HEK293 (cell line): ENCODE measurements at regions not wholly inside any gene's neighbourhood (a gene's known extent, or its start where the extent isn't known, plus 50 kb on each side); places are given as distances from the start of the nearest gene placed in this dataset.
"Not testable (repeated sequence)": the region's sequence is repeated elsewhere in the genome, so short reads cannot be mapped to it uniquely, and the experiment has no call there.

ENCODE experiments used
- CTCF ChIP-seq: fragments of 450-650 bp; formaldehyde crosslinking; IDR thresholded peaks from 2 replicates; pipeline ENCODE4 v1.5.1; 2016; ENCODE audit warnings: missing biosample characterization, missing genetic modification characterization
- PBX3 ChIP-seq: sonication (generic); formaldehyde crosslinking; IDR thresholded peaks from 2 replicates; pipeline ENCODE4 v1.8.1; 2022; ENCODE audit warnings: mild to moderate bottlenecking, moderate library complexity, missing genetic modification reagents
- PRDM1 ChIP-seq: fragments of 450-650 bp; formaldehyde crosslinking; IDR thresholded peaks from 2 replicates; pipeline ENCODE4; 2016; ENCODE audit warnings: missing biosample characterization, missing genetic modification characterization
- REST ChIP-seq: fragments of 450-650 bp; formaldehyde crosslinking; IDR thresholded peaks from 2 replicates; pipeline ENCODE4 v1.5.1; 2016; ENCODE audit warnings: missing biosample characterization, missing genetic modification characterization
- YY1 ChIP-seq: fragments of 450-650 bp; formaldehyde crosslinking; IDR thresholded peaks from 2 replicates; pipeline ENCODE4 v1.5.1; 2018; ENCODE audit warnings: missing biosample characterization, missing genetic modification characterization
- ZBTB20 ChIP-seq: fragments of 450-650 bp; formaldehyde crosslinking; IDR thresholded peaks from 2 replicates; pipeline ENCODE4 v1.5.1; 2016; ENCODE audit warnings: missing biosample characterization, missing genetic modification characterization
- ZNF23 ChIP-seq: fragments of 450-650 bp; formaldehyde crosslinking; IDR thresholded peaks from 2 replicates; pipeline ENCODE4 v1.5.1; 2016; ENCODE audit warnings: missing biosample characterization, missing genetic modification characterization, borderline replicate concordance
- ZNF521 ChIP-seq: fragments of 450-650 bp; formaldehyde crosslinking; IDR thresholded peaks from 2 replicates; pipeline ENCODE4 v1.5.1; 2017; ENCODE audit warnings: missing biosample characterization, mild to moderate bottlenecking, missing genetic modification characterization
- ZNF549 ChIP-seq: fragments of 450-650 bp; IDR thresholded peaks from 2 replicates; pipeline ENCODE4 v1.5.1; 2018; ENCODE audit warnings: missing biosample characterization, missing genetic modification characterization, mild to moderate bottlenecking, inconsistent platforms, moderate library complexity
- ZNF639 ChIP-seq: fragments of 450-650 bp; formaldehyde crosslinking; IDR thresholded peaks from 2 replicates; pipeline ENCODE4 v1.5.1; 2016; ENCODE audit warnings: missing biosample characterization, missing genetic modification characterization
- ZNF670 ChIP-seq: fragments of 450-650 bp; formaldehyde crosslinking; IDR thresholded peaks from 2 replicates; pipeline ENCODE4 v1.5.1; 2016; ENCODE audit warnings: missing biosample characterization, missing genetic modification characterization, low read depth
- ZNF677 ChIP-seq: fragments of 450-650 bp; IDR thresholded peaks from 2 replicates; pipeline ENCODE4 v1.5.0; 2018; ENCODE audit warnings: missing biosample characterization, mild to moderate bottlenecking, missing genetic modification characterization, moderate library complexity
- ZSCAN16 ChIP-seq: fragments of 450-650 bp; formaldehyde crosslinking; IDR thresholded peaks from 2 replicates; pipeline ENCODE4 v1.5.1; 2016; ENCODE audit warnings: missing biosample characterization, missing genetic modification characterization
- TF ChIP-seq, protein P1 (sequence below): fragments of 450-650 bp; formaldehyde crosslinking; IDR thresholded peaks from 2 replicates; pipeline ENCODE4 v1.5.1; 2017; ENCODE audit warnings: missing biosample characterization, missing genetic modification characterization

DNA sequence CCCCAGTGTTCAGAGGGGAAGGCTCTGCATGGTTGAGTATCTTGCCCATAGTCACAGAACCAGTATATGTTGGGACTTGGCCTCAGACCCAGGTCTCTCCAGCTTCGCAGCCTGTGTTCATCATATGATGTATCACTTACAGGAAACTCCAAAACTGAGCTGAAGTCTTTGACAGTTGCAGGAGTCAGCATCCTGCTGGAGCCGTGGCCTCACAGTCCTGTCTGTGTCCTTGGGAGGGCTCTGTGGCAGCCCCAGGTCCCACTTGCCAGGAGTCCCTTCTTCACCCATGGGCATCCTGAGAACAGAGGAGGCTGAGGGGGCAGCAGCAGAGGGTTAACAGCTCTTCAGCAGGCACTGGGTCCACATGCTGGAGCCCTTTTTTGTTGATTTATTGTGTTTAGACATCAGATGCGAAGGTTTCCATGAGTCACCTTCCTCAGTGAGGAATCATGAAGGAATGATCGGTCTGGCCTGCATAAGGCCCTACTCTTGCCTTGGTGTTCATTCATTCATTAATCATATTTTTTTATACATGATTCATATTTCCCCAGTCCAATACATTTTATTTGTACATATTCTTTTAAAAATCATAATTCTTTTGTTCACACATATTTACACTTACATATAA, 176.3 kb upstream of the SPATA31A3 start:
- TF ChIP-seq YY1 (tag by site-specific recombination); CTCF; PRDM1; ZSCAN16; ZNF23 (tag by site-specific recombination); ZNF521 (tag by site-specific recombination); PBX3; ZNF670 (tag by site-specific recombination); ZNF677 (tag by site-specific recombination); ZBTB20; ZNF549 (tag by site-specific recombination); REST (tag by site-specific recombination); ZNF639 (tag by site-specific recombination): not testable (repeated sequence)
- TF ChIP-seq, protein P1, sequence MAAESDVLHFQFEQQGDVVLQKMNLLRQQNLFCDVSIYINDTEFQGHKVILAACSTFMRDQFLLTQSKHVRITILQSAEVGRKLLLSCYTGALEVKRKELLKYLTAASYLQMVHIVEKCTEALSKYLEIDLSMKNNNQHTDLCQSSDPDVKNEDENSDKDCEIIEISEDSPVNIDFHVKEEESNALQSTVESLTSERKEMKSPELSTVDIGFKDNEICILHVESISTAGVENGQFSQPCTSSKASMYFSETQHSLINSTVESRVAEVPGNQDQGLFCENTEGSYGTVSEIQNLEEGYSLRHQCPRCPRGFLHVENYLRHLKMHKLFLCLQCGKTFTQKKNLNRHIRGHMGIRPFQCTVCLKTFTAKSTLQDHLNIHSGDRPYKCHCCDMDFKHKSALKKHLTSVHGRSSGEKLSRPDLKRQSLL (tag by site-specific recombination) = not testable (repeated sequence)
